ENCODE measurements at regions not wholly inside any gene's neighbourhood (a gene's known extent, or its start where the extent isn't known, plus 50 kb on each side); places are given as distances from the start of the nearest gene placed in this dataset.
"Not testable (repeated sequence)": the region's sequence is repeated elsewhere in the genome, so short reads cannot be mapped to it uniquely, and the experiment has no call there.

DNA sequence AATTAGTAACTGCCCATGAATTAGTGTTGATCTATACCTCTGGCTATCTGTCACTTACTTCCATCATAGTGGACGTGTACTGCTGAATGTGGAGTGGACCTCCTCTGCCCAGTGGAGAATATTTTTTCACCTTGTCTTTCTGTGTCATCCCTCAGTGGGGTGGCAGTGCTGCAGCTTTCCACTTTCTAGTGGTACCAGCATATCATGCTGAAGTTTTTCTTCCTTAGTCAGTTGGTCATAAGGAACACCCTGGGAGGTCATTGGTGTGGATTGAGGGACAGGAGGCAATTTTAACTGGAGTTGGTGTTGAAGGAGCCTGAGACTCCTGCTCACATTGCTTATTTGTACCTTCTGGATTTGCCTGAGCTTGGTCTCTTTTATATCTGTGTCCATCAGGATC, 151.7 kb upstream of the ANKH start:
- DNase-seq (ENCODE audit: low read depth in 3 of 3), result no peak

DNA sequence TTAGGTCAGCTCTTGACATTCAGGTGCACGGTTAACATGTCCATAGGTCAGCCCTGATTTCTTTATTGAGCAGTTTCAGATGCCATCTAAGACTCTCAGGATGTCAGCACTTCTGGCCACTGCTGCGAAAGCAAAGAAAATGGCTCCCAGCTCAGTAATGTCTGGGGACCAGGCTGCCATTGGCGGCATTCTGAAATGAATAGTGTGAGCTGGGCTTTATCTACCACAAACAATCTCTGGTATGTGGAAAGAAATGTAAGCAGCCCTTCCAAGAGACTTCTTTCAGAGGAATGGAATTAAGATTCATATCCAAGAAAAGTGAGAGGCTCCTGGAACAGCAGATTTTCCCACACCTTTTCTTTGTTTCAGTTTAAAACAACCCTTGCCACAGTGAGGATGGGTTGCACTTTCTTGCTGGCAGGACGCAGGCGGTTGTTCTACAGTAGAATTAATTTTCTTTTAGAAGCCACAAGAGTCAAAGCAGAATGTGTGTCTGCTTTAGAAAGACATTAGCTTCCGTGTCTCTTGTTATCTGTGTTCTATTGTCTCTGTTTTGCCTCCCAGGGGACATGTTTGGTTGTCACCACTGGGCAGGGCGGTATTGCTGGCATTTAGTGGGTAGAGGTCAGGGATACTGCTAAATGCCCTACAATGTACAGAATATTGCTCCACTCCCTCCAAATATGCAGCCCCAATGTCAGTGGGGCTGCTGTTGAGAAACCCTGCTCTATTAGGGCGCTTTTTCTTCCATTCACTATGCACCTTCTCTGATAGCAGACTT, 149.9 kb upstream of the ANKH start:
- no peak for DNase-seq (ENCODE audit: low read depth in 3 of 3)

DNA sequence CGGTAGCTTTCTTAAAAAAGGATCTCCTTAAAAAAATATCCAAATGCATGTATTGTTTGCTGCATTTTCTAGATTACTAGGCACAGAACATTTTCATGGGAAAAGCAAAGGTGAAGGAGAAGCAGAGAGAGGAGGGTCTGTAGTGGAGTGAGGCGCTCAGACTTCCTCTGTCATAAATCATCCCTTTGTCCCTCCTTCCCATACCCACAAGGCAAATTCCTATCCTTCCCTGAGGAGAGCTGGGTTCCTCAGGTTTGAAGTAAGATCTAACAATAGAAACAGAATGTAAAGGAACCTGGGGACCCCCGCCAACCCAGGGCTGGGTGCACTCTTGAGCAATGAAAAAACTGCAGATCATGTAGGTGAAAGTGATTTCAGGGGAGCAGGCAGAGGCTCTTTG, 149.2 kb upstream of the ANKH start:
- no peak for DNase-seq (ENCODE audit: low read depth in 3 of 3)

DNA sequence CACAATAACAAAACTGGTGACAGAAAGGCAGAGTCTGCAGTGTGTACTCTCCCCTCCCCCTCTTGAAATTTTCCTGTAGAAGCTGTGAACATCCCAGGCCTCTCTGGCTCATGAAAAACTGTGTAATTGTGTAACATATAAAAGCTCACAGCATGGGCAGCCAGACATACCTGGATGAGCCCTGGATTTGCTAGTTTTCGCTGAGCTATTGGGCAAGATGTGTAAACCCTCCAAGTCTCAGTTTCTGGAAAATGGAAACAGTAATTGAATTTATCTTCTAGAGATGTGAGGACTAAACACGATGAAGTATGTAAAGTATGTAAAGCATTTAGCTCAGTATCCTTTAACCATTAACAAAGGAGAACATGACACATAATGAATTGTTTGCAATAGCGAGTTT, 143.2 kb upstream of the ANKH start:
- no peak for DNase-seq (ENCODE audit: low read depth in 3 of 3)

DNA sequence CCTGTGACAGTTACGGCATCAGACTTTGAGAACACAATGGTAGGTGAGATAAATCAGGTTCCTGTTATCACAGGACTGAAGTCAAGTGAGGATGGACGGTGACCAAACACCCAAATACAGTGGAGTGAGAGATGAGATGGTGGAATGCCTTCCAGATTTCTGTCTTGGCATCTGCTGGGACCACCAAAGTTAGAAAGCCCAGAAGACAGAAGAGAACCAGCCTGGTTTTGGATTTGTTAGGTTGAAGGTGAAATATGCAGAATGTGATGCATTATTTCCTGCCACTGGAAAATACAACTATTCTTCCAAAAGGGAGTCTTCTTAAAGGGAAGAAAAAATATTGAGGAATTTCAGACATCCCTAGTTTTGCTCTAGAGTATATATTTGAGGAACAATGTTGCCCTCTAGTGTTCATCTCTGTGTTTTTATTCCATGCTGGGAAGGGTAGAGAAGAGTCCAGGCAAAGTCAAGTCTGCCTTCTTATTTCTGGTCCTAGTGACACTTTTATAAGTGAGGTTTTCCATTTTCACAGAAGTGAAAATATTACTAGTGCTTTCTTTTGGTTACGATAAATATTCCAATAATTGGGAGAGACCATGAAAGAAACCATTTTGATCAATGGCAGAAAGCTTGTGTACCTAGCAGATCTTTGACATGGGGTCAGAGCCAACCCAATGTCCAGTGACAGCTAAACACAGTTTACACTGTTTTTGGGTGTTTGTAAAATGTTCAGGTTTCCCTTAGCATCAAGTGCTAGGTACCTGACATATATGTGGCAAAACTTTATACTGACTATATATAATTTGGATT, 142.3 kb upstream of the ANKH start:
- DNase-seq (ENCODE audit: low read depth in 3 of 3), result no peak

DNA sequence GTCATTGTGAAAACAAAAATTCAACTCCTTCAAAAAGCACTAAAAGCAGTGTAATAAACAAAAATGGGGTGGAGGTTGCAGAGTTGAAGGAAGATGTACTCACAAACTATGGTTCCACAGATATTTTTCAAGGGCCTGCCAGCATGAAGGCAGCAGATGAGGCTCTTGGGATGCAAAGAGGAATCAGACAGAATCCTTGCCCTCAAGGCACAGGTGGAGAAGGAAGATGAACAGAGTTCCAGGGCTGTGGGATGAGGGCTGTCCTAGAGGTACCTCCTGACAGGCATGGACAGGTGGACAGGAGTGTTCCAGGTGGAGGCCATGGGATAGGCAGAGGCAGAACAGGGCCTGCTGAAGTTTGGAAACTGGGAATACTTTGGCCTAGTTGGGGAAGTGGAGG, 140.5 kb upstream of the ANKH start:
- no peak for DNase-seq (ENCODE audit: low read depth in 3 of 3)

DNA sequence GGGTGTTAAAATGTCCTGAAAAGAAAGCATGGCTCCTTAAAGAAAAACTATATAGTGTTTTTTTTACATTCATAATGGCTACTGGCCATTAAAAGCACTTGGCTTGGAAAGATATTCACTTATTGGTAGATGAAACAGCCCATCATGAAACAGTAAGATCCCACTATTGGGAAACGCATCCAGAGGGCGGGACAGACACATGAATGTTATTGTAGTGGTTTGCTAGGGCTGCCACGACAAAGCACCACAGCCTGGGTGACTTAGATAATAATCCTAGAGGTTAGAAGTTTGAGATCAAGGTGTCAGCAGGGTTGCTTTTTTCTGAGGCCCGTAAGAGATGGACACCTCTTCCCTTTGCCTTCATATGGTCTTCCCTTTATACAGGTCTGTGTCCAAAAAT, 139.4 kb upstream of the ANKH start:
- DNase-seq (ENCODE audit: low read depth in 3 of 3), result no peak

DNA sequence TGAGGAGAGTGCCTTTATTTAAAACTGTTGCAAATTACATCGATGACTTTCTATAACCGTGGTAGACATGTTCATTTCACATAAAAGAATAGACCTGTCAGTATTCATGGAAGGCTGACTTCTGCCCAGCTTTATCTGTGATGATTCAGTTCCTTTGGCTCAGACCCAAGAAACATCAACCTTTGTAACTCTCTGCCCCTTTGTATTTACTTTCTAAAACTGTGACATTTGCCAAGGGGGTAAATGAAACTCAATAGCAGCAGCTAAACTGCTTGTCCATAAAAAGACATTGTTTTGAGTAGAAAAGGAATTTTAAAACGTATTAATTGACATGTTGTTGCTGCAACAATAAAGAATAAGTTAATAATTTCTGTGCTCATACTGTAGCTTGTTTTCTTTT, 137.8 kb upstream of the ANKH start:
- DNase-seq (ENCODE audit: low read depth in 3 of 3), result no peak

DNA sequence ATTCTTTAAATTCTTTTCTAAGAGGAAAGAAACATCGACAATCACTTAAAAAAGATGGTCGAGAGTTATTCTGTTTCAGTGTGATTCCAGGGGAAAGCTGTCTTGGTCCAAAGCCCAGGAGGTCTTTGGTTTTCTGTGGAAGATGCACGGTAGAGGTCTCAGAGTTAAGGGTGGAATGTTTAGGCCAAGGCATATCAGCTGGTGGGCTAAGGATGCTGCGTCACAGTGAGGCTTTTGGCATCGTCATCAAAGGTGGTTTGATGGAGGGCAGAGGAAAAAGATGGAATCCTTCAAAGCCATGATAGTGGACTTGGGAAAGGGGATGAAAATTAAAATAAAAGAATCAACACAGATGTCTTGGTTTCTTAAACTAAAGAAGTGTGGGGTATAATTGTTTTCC, 137.3 kb upstream of the ANKH start:
- DNase-seq (ENCODE audit: low read depth in 3 of 3), result no peak

DNA sequence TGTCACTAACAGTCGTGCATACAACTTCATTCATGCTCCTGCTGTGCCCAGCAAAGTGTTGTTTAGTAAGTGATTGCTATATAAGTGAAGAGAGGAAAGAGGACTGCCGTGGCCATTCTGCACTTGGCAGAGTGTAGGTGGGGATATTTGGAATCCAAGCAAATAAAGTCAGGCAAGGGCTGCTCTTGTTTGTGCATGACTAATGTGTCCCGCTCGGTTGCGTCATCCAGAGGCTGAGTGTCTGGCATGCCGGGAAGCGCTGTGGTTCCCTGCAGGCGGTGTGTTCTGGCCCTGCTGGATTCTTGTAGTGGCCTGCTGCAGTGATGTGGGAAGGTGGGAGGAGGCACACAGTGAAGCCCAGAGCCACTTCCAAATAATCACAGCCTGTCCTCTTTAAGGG, 136.9 kb upstream of the ANKH start:
- DNase-seq (ENCODE audit: low read depth in 3 of 3), result no peak

DNA sequence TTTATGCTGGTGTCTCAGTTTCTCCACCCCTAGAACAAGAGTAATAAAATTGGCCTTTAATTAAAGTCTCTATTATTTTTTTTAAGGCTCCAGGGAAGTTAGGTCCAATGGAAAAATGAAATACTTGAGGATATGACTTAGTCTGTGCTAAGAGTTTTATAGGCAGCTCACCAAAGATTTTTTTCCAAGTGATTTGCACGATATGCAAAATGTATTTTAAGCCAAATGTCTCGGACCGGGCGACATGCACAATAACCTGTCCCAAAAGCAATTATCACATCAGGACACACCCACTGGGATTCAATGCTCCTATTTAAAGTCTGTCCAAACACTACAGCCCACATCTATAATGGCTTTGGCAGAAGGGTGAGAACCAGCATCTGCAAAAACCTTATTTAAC, 136.1 kb upstream of the ANKH start:
- no peak for DNase-seq (ENCODE audit: low read depth in 3 of 3)

DNA sequence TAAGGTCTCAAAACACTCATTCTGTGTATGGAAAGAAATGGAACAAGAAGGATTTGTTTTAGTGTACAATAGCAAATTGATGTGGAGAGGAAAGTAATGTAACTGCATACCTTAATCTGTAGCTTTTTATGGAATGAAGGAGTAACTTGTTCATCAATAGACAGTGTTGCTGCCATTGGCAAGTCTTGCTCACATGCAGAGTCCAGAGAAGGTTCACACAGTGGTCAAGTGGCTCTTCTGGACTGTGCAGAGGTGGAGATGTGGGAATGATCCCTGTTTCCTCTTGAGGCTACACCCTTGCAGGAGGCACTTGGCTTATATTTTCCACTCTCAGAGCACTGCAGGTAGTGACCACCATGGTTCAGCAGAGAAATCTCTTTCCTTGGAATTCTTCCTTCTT, 132.9 kb upstream of the ANKH start:
- no peak for DNase-seq (ENCODE audit: low read depth in 3 of 3)

DNA sequence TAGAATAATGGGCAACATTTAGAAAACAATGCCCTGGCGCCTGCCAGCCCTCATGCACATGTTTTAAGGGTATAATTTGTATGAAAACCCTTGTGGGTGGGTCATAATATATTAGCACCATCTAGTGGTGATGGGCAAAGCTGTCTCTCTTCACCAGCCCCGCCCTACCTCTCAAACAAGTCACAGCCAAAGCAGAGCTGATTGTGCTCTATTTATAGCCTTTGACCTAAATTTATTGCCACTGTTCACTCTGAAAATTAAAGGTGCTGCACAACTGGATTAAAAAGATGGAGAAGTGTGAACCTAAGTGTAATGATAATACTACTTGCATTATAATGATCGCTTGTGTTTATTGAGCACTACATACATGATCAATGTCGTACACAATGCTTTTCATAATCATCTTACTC, 131.9 kb upstream of the ANKH start:
- peak; percentile 24 to 37 (median 26) for DNase-seq (ENCODE audit: low read depth in 3 of 3)

DNA sequence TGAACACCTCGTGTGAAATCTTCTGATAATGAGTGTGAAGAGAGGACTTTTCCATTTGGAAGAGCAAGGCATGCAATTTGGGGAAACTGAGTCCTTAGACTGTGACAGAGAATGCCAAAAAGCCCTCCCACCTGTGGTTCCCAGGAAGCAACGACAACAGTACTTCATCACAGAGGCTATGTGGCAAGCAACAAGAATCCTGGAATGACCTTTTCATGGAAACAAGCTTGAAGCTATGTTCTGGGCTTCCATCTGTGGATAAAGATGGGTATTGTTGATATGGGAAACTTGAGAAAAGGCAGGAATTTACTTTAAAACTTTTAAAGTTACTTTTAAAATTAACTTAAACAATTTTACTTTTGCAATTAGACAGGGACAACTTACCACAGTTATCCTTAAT, 131.2 kb upstream of the ANKH start:
- no peak for DNase-seq (ENCODE audit: low read depth in 3 of 3)

DNA sequence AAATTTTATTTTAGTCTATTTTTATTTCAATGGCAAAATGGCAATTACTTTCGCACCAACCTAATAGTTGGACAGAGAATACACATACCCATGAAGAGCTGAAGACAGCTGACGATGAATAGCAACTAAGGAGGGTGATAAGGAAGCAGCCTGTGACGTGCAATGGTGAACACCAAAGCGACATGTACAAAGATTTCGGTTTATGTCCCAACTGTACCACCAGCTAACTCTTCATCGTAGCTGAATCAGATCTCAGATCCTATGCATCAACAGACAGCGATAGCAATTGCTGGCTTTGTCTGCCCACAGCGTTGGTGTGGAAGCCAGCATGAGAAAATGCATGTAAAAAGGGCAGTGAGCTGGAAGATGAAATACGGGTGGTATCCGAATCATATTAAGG, 130.6 kb upstream of the ANKH start:
- no peak for DNase-seq (ENCODE audit: low read depth in 3 of 3)

DNA sequence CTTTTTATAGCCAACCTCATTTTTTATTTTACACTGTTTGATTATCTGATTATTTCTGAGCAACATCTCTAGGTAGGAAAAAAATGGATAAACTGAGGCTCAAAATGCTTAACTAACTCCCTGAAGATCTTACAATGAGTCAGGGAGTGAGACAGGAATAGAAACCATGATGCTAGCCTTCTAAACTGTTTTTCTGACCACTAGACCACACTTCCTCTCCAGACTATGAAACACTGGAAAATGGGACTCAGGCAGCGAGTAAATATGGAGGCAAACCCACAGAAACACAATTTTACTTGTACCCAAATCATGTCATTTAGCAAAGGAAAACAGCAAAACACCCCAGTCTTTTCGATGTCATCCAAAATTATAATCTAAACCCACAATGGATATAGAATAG, 129.9 kb upstream of the ANKH start:
- DNase-seq (ENCODE audit: low read depth in 3 of 3), result no peak

DNA sequence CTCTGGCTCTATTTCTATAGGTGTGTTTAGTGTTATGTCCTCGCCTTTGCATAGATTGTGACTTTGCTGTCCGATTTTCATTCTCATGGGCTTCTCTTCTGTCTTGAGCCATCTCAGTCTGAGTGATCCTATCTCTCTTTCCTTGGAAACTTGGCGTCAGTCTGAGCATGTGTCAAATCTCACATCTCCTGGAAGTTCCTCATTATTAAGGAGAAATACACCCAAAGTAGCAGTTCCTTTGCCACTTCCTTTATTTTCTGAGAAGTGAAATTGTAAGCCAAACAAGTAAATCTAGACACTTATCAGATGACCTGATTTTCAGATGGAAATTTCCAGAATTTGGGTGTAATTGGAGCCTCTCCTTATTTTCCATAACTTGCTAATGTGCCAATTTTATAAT, 126.9 kb upstream of the ANKH start:
- no peak for DNase-seq (ENCODE audit: low read depth in 3 of 3)

DNA sequence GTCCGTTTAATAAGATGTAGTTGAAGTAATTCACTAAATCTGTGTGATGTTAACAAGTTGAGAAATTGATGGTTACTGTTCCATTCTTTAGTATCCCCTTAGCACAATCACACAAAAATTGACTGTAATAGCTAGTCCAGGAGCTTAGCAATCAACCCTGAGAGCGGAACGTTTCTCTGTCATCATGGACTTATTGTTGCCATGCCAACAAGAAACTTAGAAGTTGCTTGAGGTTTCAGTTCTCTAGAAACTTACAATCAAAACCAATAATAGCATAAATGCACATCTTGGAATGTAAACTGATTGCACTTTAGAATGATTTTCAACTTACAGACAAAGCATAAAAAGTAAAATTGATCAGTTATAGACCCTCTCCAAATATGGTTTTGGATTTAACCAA, 125.4 kb upstream of the ANKH start:
- no peak for DNase-seq (ENCODE audit: low read depth in 3 of 3)

DNA sequence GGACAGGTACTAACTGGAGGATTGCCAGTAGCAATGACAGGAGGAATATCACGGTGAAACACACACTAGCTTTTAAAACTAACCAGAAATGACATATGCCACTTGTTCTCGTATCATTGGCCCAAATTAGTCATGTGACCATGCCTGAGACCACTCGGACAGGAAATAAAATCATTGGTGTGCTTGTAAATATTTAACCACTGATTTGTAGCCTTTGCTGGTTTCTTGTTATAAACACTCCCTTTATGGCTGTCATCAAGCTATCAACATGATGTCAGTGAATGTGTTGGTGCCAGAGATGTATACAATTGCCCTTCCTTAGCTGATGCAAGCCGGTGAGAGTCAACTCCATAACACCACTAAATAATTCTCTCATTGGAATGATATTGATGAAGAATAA, 123.7 kb upstream of the ANKH start:
- DNase-seq (ENCODE audit: low read depth in 3 of 3), result no peak

DNA sequence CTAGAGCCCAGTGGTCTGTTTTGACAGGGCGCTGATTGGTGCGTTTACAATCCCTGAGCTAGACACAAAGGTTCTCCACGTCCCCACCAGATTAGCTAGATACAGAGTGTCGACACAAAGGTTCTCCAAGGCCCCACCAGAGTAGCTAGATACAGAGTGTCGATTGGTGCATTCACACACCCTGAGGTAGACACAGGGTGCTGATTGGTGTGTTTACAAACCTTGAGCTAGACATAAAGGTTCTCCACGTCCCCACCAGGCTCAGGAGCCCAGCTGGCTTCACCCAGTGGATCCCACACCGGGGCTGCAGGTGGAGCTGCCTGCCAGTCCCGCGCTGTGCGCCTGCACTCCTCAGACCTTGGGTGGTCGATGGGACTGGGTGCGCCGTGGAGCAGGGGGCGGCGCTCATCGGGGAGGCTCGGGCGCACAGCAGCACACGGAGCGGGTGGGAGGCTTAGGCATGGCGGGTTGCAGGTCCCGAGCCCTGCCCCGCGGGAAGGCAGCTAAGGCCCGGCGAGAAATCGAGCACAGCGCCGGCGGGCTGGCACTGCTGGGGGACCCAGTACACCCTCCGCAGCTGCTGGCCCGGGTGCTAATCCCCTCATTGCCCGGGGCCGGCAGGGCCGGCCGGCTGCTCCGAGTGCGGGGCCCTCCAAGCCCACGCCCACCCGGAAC, 122.0 kb upstream of the ANKH start:
- DNase-seq (ENCODE audit: low read depth in 3 of 3), result not testable (repeated sequence)

DNA sequence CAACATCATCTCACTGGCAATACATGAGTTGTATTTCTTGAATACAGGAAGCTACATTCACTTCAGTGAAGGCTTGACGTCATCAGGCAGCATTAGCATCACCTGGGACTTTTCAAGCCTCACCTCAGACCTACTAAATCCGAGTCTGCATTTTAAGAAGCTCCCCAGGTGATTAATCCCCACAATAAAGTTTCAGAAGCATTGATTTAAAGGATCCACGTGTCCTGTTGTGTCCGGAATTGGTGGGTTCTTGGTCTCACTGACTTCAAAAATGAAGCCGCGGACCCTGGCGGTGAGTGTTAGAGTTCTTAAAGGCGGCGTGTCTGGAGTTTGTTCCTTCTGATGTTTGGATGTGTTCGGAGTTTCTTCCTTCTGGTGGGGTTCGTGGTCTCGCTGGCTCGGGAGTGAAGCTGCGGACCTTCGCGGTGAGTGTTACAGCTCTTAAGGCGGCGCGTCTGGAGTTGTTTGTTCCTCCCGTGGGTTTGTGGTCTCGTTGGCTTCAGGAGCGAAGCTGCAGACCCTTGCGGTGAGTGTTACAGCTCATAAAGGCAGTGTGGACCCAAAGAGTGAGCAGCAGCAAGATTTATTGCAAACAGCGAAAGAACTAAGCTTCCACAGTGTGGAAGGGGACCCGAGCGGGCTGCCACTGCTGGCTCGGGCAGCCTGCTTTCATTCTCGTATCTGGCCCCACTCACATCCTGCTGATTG, 121.3 kb upstream of the ANKH start:
- peak; percentile 5 to 37 (median 23) for DNase-seq (ENCODE audit: low read depth in 3 of 3)

DNA sequence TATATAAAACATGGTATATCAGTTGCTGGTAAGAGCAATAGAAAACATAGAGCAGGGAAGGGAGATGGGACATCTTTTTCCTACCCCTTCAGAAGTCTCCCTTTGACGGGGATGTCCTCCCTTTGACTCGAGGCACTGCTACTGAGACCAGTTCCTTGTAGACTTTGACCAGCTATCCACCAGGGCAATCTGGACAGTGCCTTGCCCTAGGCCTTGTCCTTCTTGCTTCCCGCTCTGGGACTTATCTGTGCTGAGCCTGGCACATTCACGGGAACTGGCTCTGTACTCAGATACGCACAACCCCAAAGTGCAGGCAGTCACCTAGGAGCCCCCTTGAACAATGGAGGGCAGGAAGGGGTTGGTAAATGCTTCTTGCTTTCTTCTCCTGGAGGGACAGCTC, 116.6 kb upstream of the ANKH start:
- DNase-seq (ENCODE audit: low read depth in 3 of 3), result no peak

Measured in stimulated activated CD4-positive, alpha-beta T cell treated with anti-CD3 and anti-CD28 coated beads, TNF-alpha, amount 100 ng/mL, for 24 hours (primary cell).